ENCODE measurements at regions not wholly inside any gene's neighbourhood (a gene's known extent, or its start where the extent isn't known, plus 50 kb on each side); places are given as distances from the start of the nearest gene placed in this dataset.
A peak's percentile ranks its signal among the peaks of the same experiment; 100 is the strongest.

DNA sequence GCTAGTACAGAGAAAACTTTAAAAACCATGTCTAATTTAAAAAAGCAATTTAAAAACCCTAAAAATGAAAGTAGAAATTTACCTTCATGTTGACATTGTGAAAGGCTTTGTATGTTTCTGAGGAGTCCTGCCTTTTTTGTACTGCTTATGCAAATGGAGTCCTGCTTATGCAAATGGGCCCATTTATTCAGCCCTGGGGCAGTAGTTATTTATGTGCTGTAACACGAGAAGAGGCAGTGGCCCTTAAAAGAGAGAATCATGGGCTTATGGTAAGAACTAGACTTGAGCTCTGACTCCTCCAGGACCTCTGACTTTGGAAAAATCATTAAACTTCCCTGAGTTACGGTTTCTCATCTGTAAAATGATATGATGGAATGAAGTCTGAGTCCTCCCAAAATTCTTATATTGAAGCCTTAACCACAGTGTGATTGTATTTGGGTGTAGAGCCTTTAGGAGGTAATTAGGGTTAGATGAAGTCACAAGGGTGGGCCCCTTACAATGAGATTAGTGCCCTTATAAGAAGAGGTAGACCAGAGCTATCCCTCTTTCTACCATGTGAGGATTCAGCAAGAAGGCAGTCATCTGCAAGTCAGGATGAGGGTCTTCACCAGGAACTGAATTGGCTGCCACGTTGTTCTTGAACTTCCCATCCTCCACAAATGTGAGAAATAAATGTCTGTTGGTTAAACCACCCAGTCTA is 447.8 kb upstream of the CD180 start:
- H4K8ac ChIP-seq (ENCODE audit: low read depth, low read length), result no peak overlapping the region
- H2AK5ac ChIP-seq (ENCODE audit: low read length), result no peak overlapping the region
- H3K14ac ChIP-seq (ENCODE audit: low read length), result no peak overlapping the region
- H3K4ac ChIP-seq (ENCODE audit: low read depth, low read length), result no peak overlapping the region
- H3K9me3 ChIP-seq (ENCODE audit: insufficient read depth, low read depth, low read length), result no peaks in the 10 kb centered on the region
- no CpG with 5 or more reads among the region's 3 CpGs for WGBS (ENCODE audit: extremely low coverage, insufficient coverage, insufficient read length)
- H2BK5ac ChIP-seq (ENCODE audit: low read depth, low read length, poor library complexity), result no peak overlapping the region
- DNase-seq, result no peak
- H3K4me1 ChIP-seq (ENCODE audit: control insufficient read depth in 1 of 2, insufficient read depth in 2 of 2, low read length in 2 of 2), result no peaks in the 10 kb centered on the region
- H3K79me1 ChIP-seq (ENCODE audit: low read length), result no peaks in the 10 kb centered on the region
- H3K27ac ChIP-seq (ENCODE audit: low read depth, low read length), result no peak overlapping the region
- H3K9ac ChIP-seq (ENCODE audit: low read length), result no peak overlapping the region
- no peaks in the 10 kb centered on the region for H3K36me3 ChIP-seq (ENCODE audit: control insufficient read depth in 1 of 2, insufficient read depth in 2 of 2, low read length in 2 of 2)
- H3K27me3 ChIP-seq (ENCODE audit: insufficient read depth, low read length), result no peaks in the 10 kb centered on the region
- H2AFZ ChIP-seq (ENCODE audit: insufficient read depth, low read length, poor library complexity), result no peak overlapping the region
- no peak overlapping the region for H2BK12ac ChIP-seq (ENCODE audit: low read length)
- no peak overlapping the region for H4K12ac ChIP-seq (ENCODE audit: low read depth, low read length)
- H3K4me3 ChIP-seq (ENCODE audit: low read depth, low read length), result no peak overlapping the region
- H3K79me2 ChIP-seq (ENCODE audit: control insufficient read depth, insufficient read depth, low read length, poor library complexity), result no peaks in the 10 kb centered on the region
- no peak overlapping the region for H3K23ac ChIP-seq (ENCODE audit: low read length)
- no peak overlapping the region for H2BK120ac ChIP-seq (ENCODE audit: insufficient read depth, low read length, poor library complexity)
- H4K91ac ChIP-seq (ENCODE audit: low read depth, low read length), result no peak overlapping the region
- no peak overlapping the region for H3K18ac ChIP-seq (ENCODE audit: low read length)
- no peak overlapping the region for H3K4me2 ChIP-seq (ENCODE audit: low read length)

DNA sequence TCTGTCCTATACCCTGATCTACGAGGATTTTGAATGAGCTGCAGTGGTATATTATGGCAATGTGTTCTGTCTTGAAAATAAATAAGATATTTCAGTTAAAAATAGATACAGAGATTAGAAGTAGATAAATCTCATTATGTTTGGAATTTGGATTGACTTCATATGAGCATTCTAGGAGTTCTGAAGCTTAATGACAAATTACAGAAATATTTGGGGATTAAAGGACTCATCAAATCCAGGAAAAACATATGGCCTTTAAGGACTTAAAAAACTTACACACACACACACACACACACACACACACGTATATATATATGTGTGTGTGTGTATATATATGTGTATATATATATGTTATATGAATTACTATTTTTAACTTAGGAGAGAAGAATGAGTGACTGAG is 446.9 kb upstream of the CD180 start:
- Histone ChIP-seq H3K79me2 (ENCODE audit: control insufficient read depth, insufficient read depth, low read length, poor library complexity) (no peaks in the 10 kb centered on the region), H3K4me1 (ENCODE audit: control insufficient read depth in 1 of 2, insufficient read depth in 2 of 2, low read length in 2 of 2) (no peaks in the 10 kb centered on the region), H3K79me1 (ENCODE audit: low read length) (no peaks in the 10 kb centered on the region), H2AK5ac (ENCODE audit: low read length) (no peak overlapping the region), H2BK120ac (ENCODE audit: insufficient read depth, low read length, poor library complexity) (no peak overlapping the region), H3K27me3 (ENCODE audit: insufficient read depth, low read length) (no peaks in the 10 kb centered on the region), H3K4ac (ENCODE audit: low read depth, low read length) (no peak overlapping the region), H3K27ac (ENCODE audit: low read depth, low read length) (no peak overlapping the region), H3K14ac (ENCODE audit: low read length) (no peak overlapping the region), H3K4me3 (ENCODE audit: low read depth, low read length) (no peak overlapping the region), H3K4me2 (ENCODE audit: low read length) (no peak overlapping the region), H3K18ac (ENCODE audit: low read length) (no peak overlapping the region), H2BK5ac (ENCODE audit: low read depth, low read length, poor library complexity) (no peak overlapping the region), H4K8ac (ENCODE audit: low read depth, low read length) (no peak overlapping the region), H3K23ac (ENCODE audit: low read length) (no peak overlapping the region), H2BK12ac (ENCODE audit: low read length) (no peak overlapping the region), H2AFZ (ENCODE audit: insufficient read depth, low read length, poor library complexity) (no peak overlapping the region), H4K12ac (ENCODE audit: low read depth, low read length) (no peak overlapping the region), H4K91ac (ENCODE audit: low read depth, low read length) (no peak overlapping the region), H3K36me3 (ENCODE audit: control insufficient read depth in 1 of 2, insufficient read depth in 2 of 2, low read length in 2 of 2) (no peaks in the 10 kb centered on the region), H3K9ac (ENCODE audit: low read length) (no peak overlapping the region), H3K9me3 (ENCODE audit: insufficient read depth, low read depth, low read length) (peaks cover 1% of the 10 kb centered on the region)
- peak in 1 of 2 donors; percentile 7 for DNase-seq
- WGBS (ENCODE audit: extremely low coverage, insufficient coverage, insufficient read length), result no CpG with 5 or more reads among the region's 2 CpGs

DNA sequence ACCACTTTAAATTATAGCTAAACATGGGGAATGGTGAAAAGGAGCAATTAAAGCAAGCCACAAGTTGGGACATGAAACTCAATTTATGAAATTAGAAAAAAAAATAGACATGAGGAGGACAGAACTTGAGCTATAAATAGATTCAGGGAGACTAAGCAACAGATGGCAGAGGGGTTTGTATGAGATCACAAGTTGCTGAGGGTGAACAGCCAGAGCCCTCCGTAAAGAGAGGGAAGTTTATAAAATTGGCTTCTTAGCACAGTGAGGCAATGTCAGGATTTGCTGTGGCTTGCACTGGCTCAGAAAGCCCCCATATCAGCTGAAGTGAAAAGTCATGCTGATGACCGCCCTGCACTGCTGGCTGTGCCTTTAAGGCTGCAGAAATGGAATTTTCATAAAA is 443.4 kb upstream of the CD180 start:
- Histone ChIP-seq H4K91ac (ENCODE audit: low read depth, low read length) (no peak overlapping the region), H3K4me1 (ENCODE audit: control insufficient read depth in 1 of 2, insufficient read depth in 2 of 2, low read length in 2 of 2) (no peaks in the 10 kb centered on the region), H2BK5ac (ENCODE audit: low read depth, low read length, poor library complexity) (no peak overlapping the region), H3K14ac (ENCODE audit: low read length) (no peak overlapping the region), H3K4ac (ENCODE audit: low read depth, low read length) (no peak overlapping the region), H2BK12ac (ENCODE audit: low read length) (no peak overlapping the region), H4K12ac (ENCODE audit: low read depth, low read length) (no peak overlapping the region), H3K9me3 (ENCODE audit: insufficient read depth, low read depth, low read length) (peaks cover 1% of the 10 kb centered on the region), H3K18ac (ENCODE audit: low read length) (no peak overlapping the region), H3K4me2 (ENCODE audit: low read length) (no peak overlapping the region), H3K27ac (ENCODE audit: low read depth, low read length) (no peak overlapping the region), H3K79me2 (ENCODE audit: control insufficient read depth, insufficient read depth, low read length, poor library complexity) (no peaks in the 10 kb centered on the region), H4K8ac (ENCODE audit: low read depth, low read length) (no peak overlapping the region), H3K23ac (ENCODE audit: low read length) (no peak overlapping the region), H3K9ac (ENCODE audit: low read length) (no peak overlapping the region), H3K79me1 (ENCODE audit: low read length) (no peaks in the 10 kb centered on the region), H2AFZ (ENCODE audit: insufficient read depth, low read length, poor library complexity) (no peak overlapping the region), H3K36me3 (ENCODE audit: control insufficient read depth in 1 of 2, insufficient read depth in 2 of 2, low read length in 2 of 2) (no peaks in the 10 kb centered on the region), H2BK120ac (ENCODE audit: insufficient read depth, low read length, poor library complexity) (no peak overlapping the region), H3K4me3 (ENCODE audit: low read depth, low read length) (no peak overlapping the region), H2AK5ac (ENCODE audit: low read length) (no peak overlapping the region), H3K27me3 (ENCODE audit: insufficient read depth, low read length) (no peaks in the 10 kb centered on the region)
- no peak for DNase-seq
- no CpG with 5 or more reads among the region's 2 CpGs for WGBS (ENCODE audit: extremely low coverage, insufficient coverage, insufficient read length)

DNA sequence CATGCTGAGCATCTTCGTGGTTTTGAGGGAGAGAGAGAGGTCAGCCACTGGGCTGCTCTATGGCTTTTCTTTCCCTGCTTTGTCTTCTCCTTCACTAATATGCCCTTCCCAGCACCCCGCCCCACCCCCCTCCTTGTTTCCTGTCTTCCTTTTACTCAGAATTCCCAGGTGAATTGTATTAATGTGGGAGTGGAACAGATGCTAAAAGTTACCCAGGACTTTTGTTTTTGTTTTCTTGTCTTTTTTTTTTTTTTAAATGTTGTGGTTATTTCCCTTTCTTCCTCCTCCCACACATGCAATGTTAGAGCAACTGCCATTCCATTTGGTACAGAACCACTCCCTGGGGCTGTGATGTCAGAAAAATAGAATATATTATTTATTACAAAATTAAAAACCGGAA is 442.7 kb upstream of the CD180 start:
- H3K79me2 ChIP-seq (ENCODE audit: control insufficient read depth, insufficient read depth, low read length, poor library complexity), result no peaks in the 10 kb centered on the region
- H3K27ac ChIP-seq (ENCODE audit: low read depth, low read length), result no peak overlapping the region
- H3K4me3 ChIP-seq (ENCODE audit: low read depth, low read length), result no peak overlapping the region
- no peak overlapping the region for H2BK12ac ChIP-seq (ENCODE audit: low read length)
- no peak overlapping the region for H3K4ac ChIP-seq (ENCODE audit: low read depth, low read length)
- H3K4me2 ChIP-seq (ENCODE audit: low read length), result no peak overlapping the region
- H3K36me3 ChIP-seq (ENCODE audit: control insufficient read depth in 1 of 2, insufficient read depth in 2 of 2, low read length in 2 of 2), result no peaks in the 10 kb centered on the region
- no CpG with 5 or more reads among the region's 3 CpGs for WGBS (ENCODE audit: extremely low coverage, insufficient coverage, insufficient read length)
- H2BK120ac ChIP-seq (ENCODE audit: insufficient read depth, low read length, poor library complexity), result no peak overlapping the region
- H3K4me1 ChIP-seq (ENCODE audit: control insufficient read depth in 1 of 2, insufficient read depth in 2 of 2, low read length in 2 of 2), result no peaks in the 10 kb centered on the region
- H3K14ac ChIP-seq (ENCODE audit: low read length), result no peak overlapping the region
- no peak overlapping the region for H2AK5ac ChIP-seq (ENCODE audit: low read length)
- peaks cover 1% of the 10 kb centered on the region for H3K9me3 ChIP-seq (ENCODE audit: insufficient read depth, low read depth, low read length)
- no peak overlapping the region for H3K18ac ChIP-seq (ENCODE audit: low read length)
- H2BK5ac ChIP-seq (ENCODE audit: low read depth, low read length, poor library complexity), result no peak overlapping the region
- no peak overlapping the region for H3K9ac ChIP-seq (ENCODE audit: low read length)
- no peaks in the 10 kb centered on the region for H3K27me3 ChIP-seq (ENCODE audit: insufficient read depth, low read length)
- H4K91ac ChIP-seq (ENCODE audit: low read depth, low read length), result no peak overlapping the region
- no peak overlapping the region for H3K23ac ChIP-seq (ENCODE audit: low read length)
- H4K8ac ChIP-seq (ENCODE audit: low read depth, low read length), result no peak overlapping the region
- H3K79me1 ChIP-seq (ENCODE audit: low read length), result no peaks in the 10 kb centered on the region
- H2AFZ ChIP-seq (ENCODE audit: insufficient read depth, low read length, poor library complexity), result no peak overlapping the region
- no peak for DNase-seq
- no peak overlapping the region for H4K12ac ChIP-seq (ENCODE audit: low read depth, low read length)
